ENCODE measurements at regions not wholly inside any gene's neighbourhood (a gene's known extent, or its start where the extent isn't known, plus 50 kb on each side); places are given as distances from the start of the nearest gene placed in this dataset.

DNA sequence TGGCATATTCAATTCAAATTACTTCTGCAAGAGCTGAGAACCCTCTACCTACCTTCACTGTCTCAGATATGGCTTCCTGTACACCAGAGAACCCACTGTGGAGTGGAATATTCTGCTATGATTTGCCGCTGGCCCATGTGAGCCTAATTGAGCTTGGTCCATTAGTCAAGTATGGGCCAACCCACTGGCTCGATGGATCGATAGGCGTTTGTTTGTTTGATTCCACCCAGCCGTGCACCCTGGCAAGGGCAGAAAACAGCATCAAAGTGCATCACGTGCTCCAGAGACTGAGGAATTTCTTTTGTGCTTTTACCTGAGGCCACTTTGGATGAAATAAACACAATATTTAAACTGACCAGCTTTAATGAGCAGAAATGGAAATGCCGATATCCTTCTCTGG is 426.3 kb downstream of the AACS start:
- H3K4me3 ChIP-seq (ENCODE audit: control insufficient read depth, low read depth, low read length), result no peak overlapping the region
- no peak for DNase-seq (ENCODE audit: low read depth)
- TF ChIP-seq, protein P1, sequence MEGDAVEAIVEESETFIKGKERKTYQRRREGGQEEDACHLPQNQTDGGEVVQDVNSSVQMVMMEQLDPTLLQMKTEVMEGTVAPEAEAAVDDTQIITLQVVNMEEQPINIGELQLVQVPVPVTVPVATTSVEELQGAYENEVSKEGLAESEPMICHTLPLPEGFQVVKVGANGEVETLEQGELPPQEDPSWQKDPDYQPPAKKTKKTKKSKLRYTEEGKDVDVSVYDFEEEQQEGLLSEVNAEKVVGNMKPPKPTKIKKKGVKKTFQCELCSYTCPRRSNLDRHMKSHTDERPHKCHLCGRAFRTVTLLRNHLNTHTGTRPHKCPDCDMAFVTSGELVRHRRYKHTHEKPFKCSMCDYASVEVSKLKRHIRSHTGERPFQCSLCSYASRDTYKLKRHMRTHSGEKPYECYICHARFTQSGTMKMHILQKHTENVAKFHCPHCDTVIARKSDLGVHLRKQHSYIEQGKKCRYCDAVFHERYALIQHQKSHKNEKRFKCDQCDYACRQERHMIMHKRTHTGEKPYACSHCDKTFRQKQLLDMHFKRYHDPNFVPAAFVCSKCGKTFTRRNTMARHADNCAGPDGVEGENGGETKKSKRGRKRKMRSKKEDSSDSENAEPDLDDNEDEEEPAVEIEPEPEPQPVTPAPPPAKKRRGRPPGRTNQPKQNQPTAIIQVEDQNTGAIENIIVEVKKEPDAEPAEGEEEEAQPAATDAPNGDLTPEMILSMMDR (IDR thresholded peaks at IDR 0.05; ENCODE audit: control insufficient read depth, insufficient read depth, low read depth, low read length, missing control alignments), result no peak

DNA sequence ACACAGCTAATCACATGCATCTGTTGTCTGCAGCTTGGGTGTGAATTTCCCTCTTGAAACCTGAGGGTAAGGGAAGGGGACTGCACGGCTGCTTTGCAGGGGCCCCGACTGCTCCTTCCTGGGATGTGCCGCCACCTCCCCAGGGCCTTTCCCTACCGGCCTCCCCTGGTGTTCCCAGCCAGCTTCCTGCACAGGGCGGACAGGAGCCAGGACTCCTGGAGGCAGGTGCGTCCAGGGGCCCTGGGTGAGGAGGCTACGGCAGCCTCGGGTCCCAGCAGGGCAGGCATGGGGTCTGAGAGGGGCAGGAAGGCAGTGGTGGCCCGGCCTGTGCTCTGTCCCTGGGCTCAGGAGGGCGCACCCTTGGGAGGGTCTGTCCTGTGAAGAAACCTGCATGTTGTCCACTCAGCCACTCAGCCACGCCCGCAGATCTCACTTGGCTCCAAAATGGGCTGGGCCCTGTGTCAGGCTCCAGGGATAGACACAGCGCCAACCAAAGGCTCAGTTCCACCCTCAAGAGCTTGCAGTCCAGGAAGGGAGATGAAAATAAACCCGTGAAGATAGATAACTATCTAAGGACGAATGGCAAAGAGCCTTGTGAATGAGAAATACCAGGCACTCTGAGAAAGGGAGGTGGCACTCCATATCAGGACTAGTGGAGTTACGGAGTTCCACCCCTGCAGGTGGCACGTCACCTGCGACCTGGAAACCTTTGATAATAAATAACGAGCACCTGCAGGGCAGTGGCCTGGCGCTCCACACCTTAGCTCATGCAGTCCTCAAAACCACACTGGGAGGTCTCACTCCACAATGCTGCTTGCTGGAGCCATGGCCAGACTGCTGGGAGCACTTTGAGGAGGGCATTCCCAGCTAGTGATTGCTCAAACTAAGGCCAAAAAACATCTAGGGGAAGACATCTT is 427.4 kb downstream of the AACS start:
- TF ChIP-seq, protein P1 (IDR thresholded peaks at IDR 0.05; ENCODE audit: control insufficient read depth, insufficient read depth, low read depth, low read length, missing control alignments), result no peak
- DNase-seq (ENCODE audit: low read depth), result no peak

DNA sequence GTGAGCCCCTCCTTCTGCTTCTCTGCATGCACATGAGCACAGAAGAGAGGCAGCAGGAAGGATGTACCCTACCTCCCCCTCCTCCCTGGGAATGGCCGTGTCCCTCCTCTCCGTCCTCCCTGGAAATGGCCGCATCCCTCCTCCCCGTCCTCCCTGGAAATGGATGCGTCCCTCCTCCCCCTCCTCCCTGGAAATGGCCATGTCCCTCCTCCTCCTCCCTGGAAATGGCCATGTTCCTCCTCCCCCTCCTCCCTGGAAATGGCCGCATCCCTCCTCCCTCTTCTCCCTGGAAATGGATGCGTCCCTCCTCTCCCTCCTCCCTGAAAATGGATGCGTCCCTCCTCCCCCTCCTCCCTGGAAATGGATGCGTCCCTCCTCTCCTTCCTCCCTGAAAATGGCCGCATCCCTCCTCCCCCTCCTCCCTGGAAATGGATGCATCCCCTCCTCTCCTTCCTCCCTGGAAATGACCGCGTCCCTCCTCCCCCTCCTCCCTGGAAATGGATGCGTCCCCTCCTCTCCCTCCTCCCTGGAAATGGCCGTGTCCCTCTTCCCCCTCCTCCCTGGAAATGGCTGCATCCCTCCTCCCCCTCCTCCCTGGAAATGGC is 428.6 kb downstream of the AACS start:
- TF ChIP-seq, protein P1 (IDR thresholded peaks at IDR 0.05; ENCODE audit: control insufficient read depth, insufficient read depth, low read depth, low read length, missing control alignments), result no peak
- no peak for DNase-seq (ENCODE audit: low read depth)
- no peak overlapping the region for H3K4me3 ChIP-seq (ENCODE audit: control insufficient read depth, low read depth, low read length)

More for the DNA sequence above, 427.4 kb downstream of the AACS start:
- no peak overlapping the region for H3K4me3 ChIP-seq (ENCODE audit: control insufficient read depth, low read depth, low read length)

DNA sequence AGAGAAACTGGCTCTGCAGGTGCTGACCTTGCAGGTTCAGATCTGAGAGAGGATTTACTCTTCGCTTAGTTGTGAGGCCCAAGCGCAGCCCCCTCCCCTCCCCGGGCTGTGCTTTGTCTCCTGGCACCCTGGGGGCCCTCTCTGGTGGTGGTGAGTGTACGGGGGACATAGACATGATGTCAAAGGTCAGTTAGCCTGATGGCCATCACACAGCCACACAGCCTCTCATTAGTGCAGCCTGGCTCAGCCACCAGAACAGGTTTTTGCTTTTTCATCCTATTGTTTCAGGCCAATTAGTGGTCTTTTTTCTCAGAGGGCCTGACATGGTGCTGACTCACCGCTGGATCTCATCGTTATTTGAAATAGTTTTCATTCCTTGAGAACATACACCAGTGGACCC is 437.9 kb downstream of the AACS start:
- TF ChIP-seq, protein P1 (IDR thresholded peaks at IDR 0.05; ENCODE audit: control insufficient read depth, insufficient read depth, low read depth, low read length, missing control alignments), result no peak
- no peak for DNase-seq (ENCODE audit: low read depth)
- H3K4me3 ChIP-seq (ENCODE audit: control insufficient read depth, low read depth, low read length), result no peak overlapping the region

DNA sequence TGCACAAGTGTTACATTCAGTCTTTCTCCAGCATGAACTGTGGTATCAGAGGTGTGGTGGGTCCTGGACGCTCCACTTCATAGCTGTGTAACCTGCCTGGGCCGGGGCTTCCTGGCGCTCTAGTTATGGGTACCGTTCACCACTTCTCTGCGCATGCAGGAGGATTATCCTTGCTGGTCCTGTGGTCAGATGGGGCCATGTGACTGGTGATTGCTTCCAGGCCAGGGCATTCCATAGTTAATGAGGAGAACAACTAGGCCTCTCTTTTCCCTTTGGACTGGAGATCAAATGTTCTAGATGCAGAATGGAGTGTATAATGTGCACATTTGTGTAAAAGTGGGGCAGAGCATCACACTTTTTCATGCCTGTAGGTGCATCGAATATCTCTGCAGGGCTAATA is 444.0 kb downstream of the AACS start:
- no peak overlapping the region for H3K4me3 ChIP-seq (ENCODE audit: control insufficient read depth, low read depth, low read length)
- TF ChIP-seq, protein P1 (IDR thresholded peaks at IDR 0.05; ENCODE audit: control insufficient read depth, insufficient read depth, low read depth, low read length, missing control alignments), result no peak
- DNase-seq (ENCODE audit: low read depth), result no peak

DNA sequence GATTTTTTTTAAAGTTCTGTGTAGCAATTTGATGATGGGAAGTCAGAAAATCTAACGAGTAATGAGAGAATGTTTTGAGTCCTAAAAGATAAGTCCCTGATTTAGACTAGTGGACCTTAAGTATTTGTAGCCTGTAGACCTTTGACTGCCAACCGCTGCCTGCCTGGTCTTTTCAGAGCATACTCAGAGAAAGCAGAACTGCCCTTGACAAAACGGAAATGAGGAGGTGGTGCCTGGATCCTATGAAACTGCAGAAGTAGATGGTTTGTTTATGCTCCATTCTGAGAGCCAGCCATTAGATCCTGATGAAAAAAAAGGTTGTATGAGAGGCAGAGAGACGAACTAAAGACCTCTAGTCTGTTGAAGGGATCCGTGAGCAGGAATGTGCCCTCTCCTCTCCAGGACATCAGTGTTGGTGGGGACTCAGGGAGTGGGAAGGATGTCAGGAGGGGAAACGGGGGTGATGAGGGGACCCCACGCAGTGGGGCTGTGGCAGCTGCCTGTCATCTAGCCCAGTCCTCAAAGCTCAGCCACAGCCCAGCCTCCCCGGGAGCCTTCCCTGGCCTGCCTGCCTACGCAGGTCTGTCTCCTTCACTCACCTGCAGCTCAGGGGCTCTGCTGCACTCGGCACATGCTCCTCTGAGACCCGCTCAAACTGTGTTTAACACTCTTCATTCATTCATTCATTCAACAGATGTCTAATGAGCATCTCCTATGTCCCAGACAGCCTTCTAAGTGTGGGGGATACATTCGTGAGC is 447.5 kb downstream of the AACS start:
- TF ChIP-seq, protein P1 (IDR thresholded peaks at IDR 0.05; ENCODE audit: control insufficient read depth, insufficient read depth, low read depth, low read length, missing control alignments), result no peak
- no peak overlapping the region for H3K4me3 ChIP-seq (ENCODE audit: control insufficient read depth, low read depth, low read length)
- no peak for DNase-seq (ENCODE audit: low read depth)
